Small intestine (tissue), 7 donors: ENCODE measurements at regions not wholly inside any gene's neighbourhood (a gene's known extent, or its start where the extent isn't known, plus 50 kb on each side); places are given as distances from the start of the nearest gene placed in this dataset.
"Not testable (repeated sequence)": the region's sequence is repeated elsewhere in the genome, so short reads cannot be mapped to it uniquely, and the experiment has no call there.

ENCODE experiments used
- DNase-seq, 2 donors: peaks; one replicate each; pipeline versions ENCODE4 v3.0.0 to v3.0.0-alpha.2; 2013
- FAIRE-seq: peaks from 2 replicates; lab custom pipeline; 2012; peaks lifted over from hg19 to GRCh38; lab: Jason Lieb, UNC
- H3K27ac ChIP-seq, 3 donors: one replicate each; pipeline ENCODE4 v1.5.1; 2013; ENCODE audit warnings: low read length in 2 of 3, mild to moderate bottlenecking in 2 of 3, control low read depth in 1 of 3, inconsistent platforms in 1 of 3, low read depth in 1 of 3, moderate library complexity in 1 of 3
- H3K27me3 ChIP-seq, 3 donors: one replicate each; pipeline ENCODE4 v1.6.1; 2013; ENCODE audit warnings: low read length in 3 of 3, inconsistent platforms in 1 of 3; ENCODE audit not compliant: control insufficient read depth in 3 of 3, insufficient read depth in 3 of 3
- H3K36me3 ChIP-seq, 3 donors: one replicate each; pipeline ENCODE4 v1.6.1; 2013; ENCODE audit warnings: low read length in 3 of 3, inconsistent platforms in 1 of 3, low read depth in 1 of 3, mild to moderate bottlenecking in 1 of 3, moderate library complexity in 1 of 3; ENCODE audit not compliant: control insufficient read depth in 3 of 3, insufficient read depth in 2 of 3
- H3K4me1 ChIP-seq, 3 donors: one replicate each; pipeline ENCODE4 v1.6.1; 2013; ENCODE audit warnings: low read length in 2 of 3, inconsistent platforms in 1 of 3, low read depth in 1 of 3, mild to moderate bottlenecking in 1 of 3, moderate library complexity in 1 of 3; ENCODE audit not compliant: control insufficient read depth in 3 of 3, insufficient read depth in 2 of 3
- H3K4me3 ChIP-seq, 3 donors: one replicate each; pipeline ENCODE4 v1.5.1; 2013; ENCODE audit warnings: low read length in 3 of 3, control low read depth in 1 of 3, inconsistent platforms in 1 of 3, low read depth in 1 of 3, mild to moderate bottlenecking in 1 of 3, moderate library complexity in 1 of 3
- H3K9me3 ChIP-seq, 2 donors: one replicate each; pipeline ENCODE4 v1.6.1; 2013; ENCODE audit warnings: low read depth in 1 of 2, low read length in 1 of 2; ENCODE audit not compliant: control insufficient read depth in 2 of 2, insufficient read depth in 1 of 2
- WGBS, 3 donors: extraction: QIAGEN DNeasy Blood & Tissue Kit; methylation state at CpG; one replicate each; pipeline ENCODE4 v1.1.7; 2013; 5-methylcytosine and 5-hydroxymethylcytosine counted together
- donor health status: healthy with polysubstance abuse.
- donor health status: control.
- donor health status: control.
- donor health status: Bipolar disorder and iron deficiency.
- donor health status: healthy.

- H3K4me1 ChIP-seq = peaks cover 3 to 14% (median 5%) of the 10 kb centered on the region in 3 donors
- not testable (repeated sequence) for DNase-seq, H3K4me3 ChIP-seq, H3K27ac ChIP-seq, H3K27me3 ChIP-seq, FAIRE-seq, H3K36me3 ChIP-seq, H3K9me3 ChIP-seq
- WGBS, 3 donors = no CpG with 5 or more reads among the region's 53 CpGs
Measured at GRCh38 chr1:149841597-149842238, 57.6 kb upstream of the BOLA1 start.

GRCh38 chr1:149842458-149843064 lies 56.8 kb upstream of the BOLA1 start:
- H3K4me3 ChIP-seq, H3K9me3 ChIP-seq, H3K27me3 ChIP-seq, DNase-seq, FAIRE-seq, H3K36me3 ChIP-seq, H3K27ac ChIP-seq: not testable (repeated sequence)
- WGBS, 3 donors = no CpG with 5 or more reads among the region's 62 CpGs
- H3K4me1 ChIP-seq = peaks cover 3 to 22% (median 5%) of the 10 kb centered on the region in 3 donors

- H3K27ac ChIP-seq = peak overlapping the region; percentile 74 to 94 (median 88)
- peaks cover 0 to 4% (median 0%) of the 10 kb centered on the region in 3 donors for H3K36me3 ChIP-seq
- H3K4me3 ChIP-seq = peak overlapping the region; percentile 59 to 73 (median 66)
- H3K9me3 ChIP-seq = no peaks in the 10 kb centered on the region
- H3K27me3 ChIP-seq = no peaks in the 10 kb centered on the region
- WGBS, 3 donors = 1 to 3% (median 2%) methylated on average over 9 to 16 of the region's 16 CpGs
- DNase-seq = peak; percentile 33 to 56
- FAIRE-seq = no peak
- H3K4me1 ChIP-seq = peaks cover 5 to 31% (median 7%) of the 10 kb centered on the region in 3 donors
Measured at GRCh38 chr1:149843431-149844041, 55.8 kb upstream of the BOLA1 start.

- 14 to 29% (median 18%) methylated on average over 3 of the region's 3 CpGs for WGBS, 3 donors
Measured at GRCh38 chr1:149844101-149844500, 55.3 kb upstream of the BOLA1 start.

GRCh38 chr1:149844650-149845255 lies 54.6 kb upstream of the BOLA1 start:
- H3K4me3 ChIP-seq = peak overlapping the region in 2 of 3 donors; percentile 7 to 30
- FAIRE-seq (no peak), DNase-seq (peak; percentile 3 to 31)
- H3K9me3 ChIP-seq = no peaks in the 10 kb centered on the region
- peaks cover 0 to 4% (median 0%) of the 10 kb centered on the region in 3 donors for H3K36me3 ChIP-seq
- WGBS, 3 donors = 46 to 53% (median 47%) methylated on average over 4 of the region's 4 CpGs
- H3K27ac ChIP-seq = peak overlapping the region in 2 of 3 donors; percentile 30 to 88
- peaks cover 8 to 41% (median 17%) of the 10 kb centered on the region in 3 donors for H3K4me1 ChIP-seq
- no peaks in the 10 kb centered on the region for H3K27me3 ChIP-seq

More at GRCh38 chr1:149844101-149844500, 55.3 kb upstream of the BOLA1 start:
- peaks cover 7 to 37% (median 12%) of the 10 kb centered on the region in 3 donors for H3K4me1 ChIP-seq
- no peaks in the 10 kb centered on the region for H3K9me3 ChIP-seq
- no peak for FAIRE-seq
- peak; percentile 29 to 45 for DNase-seq
- no peaks in the 10 kb centered on the region for H3K27me3 ChIP-seq
- peak overlapping the region in 1 of 3 donors; percentile 88 for H3K27ac ChIP-seq
- H3K36me3 ChIP-seq = peaks cover 0 to 4% (median 0%) of the 10 kb centered on the region in 3 donors
- H3K4me3 ChIP-seq = peak overlapping the region in 2 of 3 donors; percentile 59 to 66

GRCh38 chr1:149845416-149845815 lies 54.0 kb upstream of the BOLA1 start:
- H3K4me1 ChIP-seq = peaks cover 8 to 41% (median 17%) of the 10 kb centered on the region in 3 donors
- FAIRE-seq (no peak), DNase-seq (peak; percentile 5 to 16)
- no peaks in the 10 kb centered on the region for H3K27me3 ChIP-seq
- peaks cover 0 to 4% (median 0%) of the 10 kb centered on the region in 3 donors for H3K36me3 ChIP-seq
- H3K27ac ChIP-seq = peak overlapping the region; percentile 30 to 88 (median 75)
- peak overlapping the region in 2 of 3 donors; percentile 3 to 7 for H3K4me3 ChIP-seq
- no peaks in the 10 kb centered on the region for H3K9me3 ChIP-seq
- 55 to 69% (median 57%) methylated on average over 3 of the region's 3 CpGs for WGBS, 3 donors

GRCh38 chr1:149846042-149846441 lies 53.3 kb upstream of the BOLA1 start:
- Histone ChIP-seq H3K27me3 (no peaks in the 10 kb centered on the region), H3K4me3 (no peak overlapping the region), H3K4me1 (peaks cover 8 to 41% (median 17%) of the 10 kb centered on the region in 3 donors), H3K9me3 (no peaks in the 10 kb centered on the region), H3K36me3 (peaks cover 0 to 4% (median 0%) of the 10 kb centered on the region in 3 donors), H3K27ac (no peak overlapping the region)
- no peak for FAIRE-seq
- WGBS, 3 donors = 80 to 92% (median 86%) methylated on average over 3 of the region's 3 CpGs
- DNase-seq = peak in 1 of 2 donors; percentile 1
